ENCODE measurements at regions not wholly inside any gene's neighbourhood (a gene's known extent, or its start where the extent isn't known, plus 50 kb on each side); places are given as distances from the start of the nearest gene placed in this dataset.
"Not testable (repeated sequence)": the region's sequence is repeated elsewhere in the genome, so short reads cannot be mapped to it uniquely, and the experiment has no call there.

DNA sequence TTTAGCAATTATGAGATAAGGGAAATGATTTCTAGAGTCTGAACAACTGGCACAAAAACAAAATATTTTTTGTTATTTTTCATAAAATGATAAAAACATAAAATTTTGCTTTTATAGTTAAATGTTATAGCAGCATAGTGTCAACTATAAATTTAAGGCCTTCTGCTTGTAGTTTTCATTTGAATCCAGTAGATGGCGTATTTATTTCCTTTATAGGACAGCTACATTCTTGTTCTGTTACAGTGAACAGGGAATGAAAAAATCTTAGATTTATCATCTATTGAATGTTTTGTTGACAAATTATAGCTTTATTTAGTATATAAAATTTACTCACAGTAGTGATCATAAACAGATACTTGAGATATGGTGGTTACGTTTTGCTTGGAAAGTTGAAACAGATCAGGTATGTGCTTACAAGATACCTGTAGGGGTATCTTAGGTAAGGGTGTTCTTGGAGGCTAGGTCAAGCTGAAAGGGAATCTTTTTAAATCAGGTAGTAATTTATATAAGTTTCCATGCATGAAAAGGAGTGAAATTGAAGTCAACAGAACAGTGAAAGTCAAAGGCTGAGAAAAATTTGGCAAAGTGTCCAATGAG lies 239.3 kb upstream of the GRIN3A start:
- DNase-seq (ENCODE audit: low read depth), result no peak

DNA sequence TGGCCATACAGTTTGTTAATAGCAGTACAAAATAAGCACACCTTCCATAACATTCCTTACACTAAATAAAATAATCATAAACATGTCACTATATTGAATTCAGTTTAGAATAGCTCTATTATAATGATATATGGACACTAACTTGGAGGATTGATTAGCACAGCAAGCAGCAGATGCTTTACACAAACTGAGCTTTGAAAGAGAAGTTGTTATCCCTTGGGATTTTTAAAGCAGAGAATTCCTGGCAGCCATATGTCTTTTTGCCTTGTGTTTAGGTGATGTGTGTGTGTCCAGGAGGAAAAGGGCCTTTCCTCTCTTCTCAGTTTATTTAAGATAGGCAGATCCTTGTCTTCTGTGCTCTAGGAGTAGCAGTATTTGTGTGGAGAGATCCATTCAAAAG lies 232.2 kb upstream of the GRIN3A start:
- DNase-seq (ENCODE audit: low read depth), result no peak

DNA sequence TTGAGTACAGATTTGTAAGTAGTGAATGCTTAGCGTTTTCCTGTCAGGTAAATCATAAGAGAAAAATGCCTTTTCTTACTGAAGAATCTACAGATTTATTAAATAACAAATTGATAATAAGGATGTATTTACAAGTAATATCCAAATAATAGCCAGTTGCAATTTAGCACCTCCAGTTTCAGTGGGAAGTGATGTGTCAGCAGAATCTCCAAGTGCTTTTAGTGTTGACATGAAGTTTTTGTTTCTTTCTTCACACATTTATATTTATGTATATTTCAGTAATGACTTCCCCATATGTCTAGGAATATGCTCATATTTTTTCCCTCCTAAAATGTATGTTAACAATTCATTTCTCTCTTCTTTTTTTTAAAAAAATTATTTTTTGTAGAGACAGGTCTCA lies 229.9 kb upstream of the GRIN3A start:
- DNase-seq (ENCODE audit: low read depth), result no peak

GRCh38 chr9:101966691-101967090 lies 228.2 kb upstream of the GRIN3A start:
- no peak for DNase-seq (ENCODE audit: low read depth)

GRCh38 chr9:101957705-101958104 lies 219.3 kb upstream of the GRIN3A start:
- no peak for DNase-seq (ENCODE audit: low read depth)

- DNase-seq (ENCODE audit: low read depth), result no peak
Observed at GRCh38 chr9:101951598-101951997, 213.2 kb upstream of the GRIN3A start.

DNA sequence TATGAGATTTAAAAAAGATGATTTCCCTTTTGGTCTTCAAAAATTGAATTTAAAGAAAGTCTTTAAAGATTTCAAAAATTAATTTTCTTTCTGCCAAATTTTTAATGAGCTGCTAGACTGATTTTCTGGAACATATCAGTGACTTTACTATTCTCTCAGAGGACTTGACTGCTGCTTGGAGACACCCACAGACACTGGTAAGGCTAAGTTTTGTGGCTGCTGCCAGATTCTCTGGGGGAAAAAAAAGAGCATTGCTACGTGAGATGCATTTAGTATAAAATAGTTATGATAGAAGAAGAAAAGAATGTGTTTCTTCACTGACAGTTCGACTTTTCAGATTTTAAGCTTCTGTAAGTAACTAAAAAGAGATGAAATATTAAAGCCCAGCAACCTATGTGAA lies 193.3 kb upstream of the GRIN3A start:
- no peak for DNase-seq (ENCODE audit: low read depth)

DNA sequence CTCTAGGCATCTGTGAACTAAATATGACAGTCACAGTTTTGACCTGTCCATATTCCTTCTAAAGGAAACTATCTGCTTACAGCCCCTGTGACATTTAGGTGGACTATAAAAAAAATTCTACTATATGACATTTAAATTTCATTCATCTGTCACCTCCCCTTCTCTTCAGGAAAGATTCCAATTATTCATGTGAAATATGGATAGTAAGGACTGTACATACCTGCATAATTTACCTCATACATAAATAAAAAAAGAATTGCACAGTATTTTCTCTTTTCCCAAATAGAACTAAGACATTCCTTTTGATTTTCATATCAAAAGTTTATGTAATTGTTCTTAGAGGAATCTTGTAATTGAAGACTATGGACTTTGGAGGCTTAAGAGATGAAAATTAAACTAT lies 192.3 kb upstream of the GRIN3A start:
- DNase-seq (ENCODE audit: low read depth), result no peak

DNA sequence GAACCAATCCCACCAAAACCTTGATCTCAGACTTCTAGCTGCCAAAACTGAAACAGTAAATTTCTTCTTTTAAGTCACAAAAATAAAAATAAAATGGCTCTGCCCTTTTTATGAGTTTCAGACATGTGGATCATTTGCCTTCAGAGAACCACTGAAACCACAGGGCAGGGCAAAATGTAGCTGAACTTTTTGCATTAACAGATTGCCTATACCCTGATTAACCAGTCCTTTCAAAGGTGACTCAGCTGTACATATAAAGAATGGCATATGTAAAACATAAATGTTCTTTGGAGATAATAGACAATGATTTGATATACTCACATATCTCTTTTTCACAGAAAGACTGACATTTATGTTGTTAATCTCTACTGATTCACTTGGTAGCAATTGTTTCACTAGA lies 187.1 kb upstream of the GRIN3A start:
- no peak for DNase-seq (ENCODE audit: low read depth)

DNA sequence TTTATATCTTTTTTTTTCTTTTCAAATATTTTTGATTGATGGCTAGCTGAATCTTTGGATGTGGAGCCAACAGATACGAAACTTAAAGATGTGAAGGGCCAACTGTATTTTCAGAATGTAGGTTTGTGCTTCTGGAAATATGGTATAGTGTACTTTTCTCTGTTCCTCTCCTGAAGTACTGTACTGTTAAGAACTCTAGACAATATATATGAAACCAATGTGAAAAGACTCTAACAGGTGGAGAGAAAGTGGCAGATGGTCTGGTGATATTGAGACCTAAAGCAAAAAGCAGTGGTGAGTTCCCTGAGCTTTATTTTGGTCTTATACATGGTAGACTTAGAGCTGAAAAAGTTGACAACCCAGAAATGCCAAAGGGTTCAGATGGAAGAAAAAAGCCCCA lies 185.0 kb upstream of the GRIN3A start:
- no peak for DNase-seq (ENCODE audit: low read depth)

- not testable (repeated sequence) for DNase-seq (ENCODE audit: low read depth)
Observed at GRCh38 chr9:101916948-101917347, 178.5 kb upstream of the GRIN3A start.

DNA sequence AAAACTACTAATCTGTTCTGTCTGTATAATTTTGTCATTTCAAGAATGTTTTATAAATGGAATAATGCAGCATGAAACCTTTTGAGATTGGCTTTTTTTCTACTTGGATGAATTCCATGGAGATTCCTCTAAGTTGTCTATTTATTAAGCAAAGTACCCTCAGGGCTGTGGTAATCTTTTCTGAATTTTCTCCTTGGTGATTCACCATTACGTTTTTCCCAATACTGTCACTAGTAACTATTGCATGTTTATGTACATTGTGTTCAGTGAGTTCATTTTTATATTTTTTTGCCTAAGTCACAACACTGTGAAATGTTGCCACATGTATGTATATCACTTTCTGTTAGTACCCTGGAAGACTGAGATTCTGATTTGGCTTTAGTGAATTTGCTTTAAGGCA lies 177.0 kb upstream of the GRIN3A start:
- DNase-seq (ENCODE audit: low read depth), result no peak

DNA sequence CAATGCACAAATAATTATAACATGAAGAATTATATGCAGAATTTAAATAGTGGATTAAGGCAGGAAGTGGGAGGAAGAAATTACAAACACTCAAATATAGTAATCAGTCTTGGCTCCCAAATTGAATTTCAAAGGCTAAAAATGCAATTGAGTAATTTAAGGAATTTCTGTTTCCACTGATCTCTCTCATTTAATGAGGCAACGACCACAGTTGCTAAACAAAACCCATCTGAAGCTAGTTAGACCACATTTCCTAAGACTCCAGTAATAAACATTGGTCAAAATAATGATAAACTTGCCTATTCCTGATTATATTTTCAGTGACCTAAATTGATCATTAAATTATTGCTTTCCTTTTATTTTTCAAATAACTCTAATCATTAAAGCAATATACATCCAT lies 174.3 kb upstream of the GRIN3A start:
- no peak for DNase-seq (ENCODE audit: low read depth)

GRCh38 chr9:101907466-101907865 lies 169.0 kb upstream of the GRIN3A start:
- DNase-seq (ENCODE audit: low read depth), result no peak

GRCh38 chr9:101904845-101905244 lies 166.4 kb upstream of the GRIN3A start:
- no peak for DNase-seq (ENCODE audit: low read depth)

DNA sequence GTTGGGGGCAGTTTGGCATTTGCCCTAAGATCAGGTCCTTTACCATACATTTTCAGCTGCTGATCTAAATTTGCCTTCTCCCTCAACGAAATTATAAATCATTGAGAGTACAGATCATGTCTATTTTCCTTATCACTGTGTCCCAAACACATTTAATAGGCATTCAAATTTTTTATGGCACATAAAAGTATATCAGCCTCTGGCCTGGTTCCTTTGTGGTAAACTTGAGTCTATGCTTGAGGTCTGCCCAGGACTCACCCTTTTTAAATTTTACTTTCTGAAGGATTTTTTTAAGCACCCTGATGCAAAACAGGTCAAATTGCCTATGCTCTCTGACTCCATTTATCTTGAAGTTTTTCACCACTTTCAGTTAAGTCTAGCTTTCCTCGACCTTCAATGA lies 163.6 kb upstream of the GRIN3A start:
- DNase-seq (ENCODE audit: low read depth), result no peak

GRCh38 chr9:101897196-101897595 lies 158.7 kb upstream of the GRIN3A start:
- no peak for DNase-seq (ENCODE audit: low read depth)

DNA sequence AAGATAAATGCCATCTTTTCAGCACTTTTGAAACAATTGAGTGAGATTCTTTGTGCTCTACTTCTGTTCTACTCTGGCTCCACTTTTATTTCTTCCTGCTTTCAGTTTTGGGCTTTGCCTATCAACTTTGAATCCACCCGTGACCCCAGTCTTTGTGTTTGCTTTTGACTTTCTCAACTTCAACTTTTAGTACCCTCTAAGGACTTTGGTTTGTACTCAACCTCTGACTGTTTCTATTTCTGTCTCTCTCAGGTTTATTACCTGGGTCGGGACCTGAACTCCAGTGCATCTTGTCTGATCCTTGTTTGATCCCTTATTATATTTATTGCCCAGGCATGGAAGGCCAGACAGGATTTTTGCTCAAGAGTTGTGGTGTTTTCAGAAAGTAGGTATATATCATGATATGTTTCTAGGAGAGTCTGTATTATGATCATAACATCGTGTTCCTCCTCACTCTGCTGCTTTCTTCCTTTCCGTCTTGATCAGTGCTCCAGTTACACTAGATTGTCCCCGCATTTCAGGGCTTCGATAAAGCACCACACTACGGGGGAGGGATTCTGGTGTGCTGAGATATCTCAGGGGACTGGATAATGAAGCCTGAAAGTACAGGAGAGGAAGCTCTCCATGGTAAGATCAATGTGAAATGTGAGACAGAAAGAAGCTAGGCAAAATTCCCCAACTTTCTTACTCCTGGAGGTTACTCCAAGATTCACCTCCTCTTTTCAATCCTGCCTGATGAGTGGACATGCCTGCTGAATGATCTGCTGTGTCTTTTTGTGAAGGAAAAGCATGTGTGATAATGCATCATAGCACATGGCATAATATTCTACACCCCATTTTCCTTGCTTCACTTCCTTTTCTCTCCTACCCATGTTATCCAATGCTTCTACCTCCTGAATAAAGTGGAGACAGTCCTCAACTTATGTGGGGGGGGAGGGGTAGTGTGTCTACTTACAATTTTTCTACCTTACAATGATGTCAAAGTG lies 155.5 kb upstream of the GRIN3A start:
- no peak for DNase-seq (ENCODE audit: low read depth)

GRCh38 chr9:101881508-101881907 lies 143.1 kb upstream of the GRIN3A start:
- DNase-seq (ENCODE audit: low read depth), result no peak

- DNase-seq (ENCODE audit: low read depth), result no peak
Observed at GRCh38 chr9:101880846-101881245, 142.4 kb upstream of the GRIN3A start.

GRCh38 chr9:101878734-101879133 lies 140.3 kb upstream of the GRIN3A start:
- no peak for DNase-seq (ENCODE audit: low read depth)

DNA sequence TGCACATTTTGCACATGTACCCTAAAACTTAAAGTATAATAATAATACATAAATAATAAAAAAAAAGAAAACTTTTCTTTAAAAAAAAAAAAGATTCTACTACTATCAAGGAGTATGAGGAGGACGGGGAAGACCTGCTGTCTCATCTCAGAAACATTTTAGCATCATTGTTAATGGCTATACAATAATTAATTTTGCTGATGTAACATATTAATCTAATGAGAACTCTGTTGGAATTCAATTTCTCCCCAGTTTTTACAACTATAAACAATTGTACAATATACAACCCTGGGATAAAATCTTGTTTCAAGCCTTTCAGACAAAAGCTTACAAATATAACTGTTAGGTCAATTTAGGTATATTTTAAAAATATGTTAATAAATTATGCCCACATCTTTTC lies 139.0 kb upstream of the GRIN3A start:
- DNase-seq (ENCODE audit: low read depth), result no peak

GRCh38 chr9:101861472-101861871 lies 123.0 kb upstream of the GRIN3A start:
- DNase-seq (ENCODE audit: low read depth), result no peak

DNA sequence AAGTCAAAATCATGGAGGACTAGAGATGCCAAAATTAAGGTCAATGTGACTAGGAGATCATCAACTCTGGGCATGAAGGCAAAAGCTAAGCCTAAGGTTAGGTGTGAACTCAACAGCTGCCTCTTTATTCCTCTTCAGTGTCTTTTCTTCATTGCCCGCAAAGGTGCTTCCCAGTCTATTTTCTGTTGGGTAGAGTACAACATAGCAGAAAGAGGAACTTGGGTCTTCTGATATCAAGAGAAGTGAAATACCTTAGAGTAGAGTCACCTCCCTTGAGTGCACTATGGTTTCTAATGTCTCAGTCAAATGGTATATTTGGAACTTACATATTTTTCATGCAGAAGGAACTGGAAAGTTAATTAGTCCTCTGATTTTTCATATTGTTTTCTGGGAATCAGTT lies 122.5 kb upstream of the GRIN3A start:
- DNase-seq (ENCODE audit: low read depth), result no peak
